ENCODE measurements at regions not wholly inside any gene's neighbourhood (a gene's known extent, or its start where the extent isn't known, plus 50 kb on each side); places are given as distances from the start of the nearest gene placed in this dataset.

GRCh38 chr22:47765757-47766156 lies 1003.3 kb downstream of the TBC1D22A start:
- no peak for TF ChIP-seq CTCF (conservative IDR thresholded peaks at IDR 0.05)
- H3K27ac ChIP-seq = no peak overlapping the region

GRCh38 chr22:47762141-47762540 lies 999.7 kb downstream of the TBC1D22A start:
- no peak overlapping the region for H3K27ac ChIP-seq
- TF ChIP-seq CTCF (conservative IDR thresholded peaks at IDR 0.05) = no peak

GRCh38 chr22:47759909-47760308 lies 997.5 kb downstream of the TBC1D22A start:
- no peak for TF ChIP-seq CTCF (conservative IDR thresholded peaks at IDR 0.05)
- H3K27ac ChIP-seq = no peak overlapping the region

- H3K27ac ChIP-seq = no peak overlapping the region
Measured at GRCh38 chr22:47757741-47758140, 995.3 kb downstream of the TBC1D22A start.

GRCh38 chr22:47750086-47750485 lies 987.6 kb downstream of the TBC1D22A start:
- no peak overlapping the region for H3K27ac ChIP-seq
- no peak for TF ChIP-seq CTCF (conservative IDR thresholded peaks at IDR 0.05)

More at GRCh38 chr22:47757741-47758140, 995.3 kb downstream of the TBC1D22A start:
- no peak for TF ChIP-seq CTCF (conservative IDR thresholded peaks at IDR 0.05)

GRCh38 chr22:47748957-47749356 lies 986.5 kb downstream of the TBC1D22A start:
- no peak overlapping the region for H3K27ac ChIP-seq
- no peak for TF ChIP-seq CTCF (conservative IDR thresholded peaks at IDR 0.05)

- no peak overlapping the region for H3K27ac ChIP-seq
- TF ChIP-seq CTCF (conservative IDR thresholded peaks at IDR 0.05) = no peak
Measured at GRCh38 chr22:47748271-47748670, 985.8 kb downstream of the TBC1D22A start.

Measured in VCaP (cell line).